BE2C (cell line): ENCODE measurements at regions not wholly inside any gene's neighbourhood (a gene's known extent, or its start where the extent isn't known, plus 50 kb on each side); places are given as distances from the start of the nearest gene placed in this dataset.

ENCODE experiments used
- DNase-seq: peaks from one replicate; pipeline ENCODE4 v3.0.0-alpha.2; 2020
- H3K27me3 ChIP-seq: fragments of 250-450 bp; sonication (Bioruptor Pico); 2 replicates; pipeline ENCODE4 v1.5.1; 2020; ENCODE audit warnings: mild to moderate bottlenecking
- H3K36me3 ChIP-seq: fragments of 250-450 bp; sonication (Bioruptor Pico); 2 replicates; pipeline ENCODE4 v1.5.1; 2020; ENCODE audit warnings: mild to moderate bottlenecking
- H3K4me1 ChIP-seq: fragments of 250-450 bp; sonication (Bioruptor Pico); 2 replicates; pipeline ENCODE4 v1.5.1; 2020
- H3K4me3 ChIP-seq: 2 replicates; pipeline ENCODE4 v1.5.1; 2011; ENCODE audit warnings: low read depth, low read length
- H3K9me3 ChIP-seq: fragments of 250-450 bp; sonication (Bioruptor Pico); 2 replicates; pipeline ENCODE4 v1.5.1; 2020
- TF ChIP-seq, protein P1 (sequence below): IDR thresholded peaks from 2 replicates; pipeline ENCODE4 v1.5.1; 2012; ENCODE audit warnings: mild to moderate bottlenecking, low read depth, low read length

DNA sequence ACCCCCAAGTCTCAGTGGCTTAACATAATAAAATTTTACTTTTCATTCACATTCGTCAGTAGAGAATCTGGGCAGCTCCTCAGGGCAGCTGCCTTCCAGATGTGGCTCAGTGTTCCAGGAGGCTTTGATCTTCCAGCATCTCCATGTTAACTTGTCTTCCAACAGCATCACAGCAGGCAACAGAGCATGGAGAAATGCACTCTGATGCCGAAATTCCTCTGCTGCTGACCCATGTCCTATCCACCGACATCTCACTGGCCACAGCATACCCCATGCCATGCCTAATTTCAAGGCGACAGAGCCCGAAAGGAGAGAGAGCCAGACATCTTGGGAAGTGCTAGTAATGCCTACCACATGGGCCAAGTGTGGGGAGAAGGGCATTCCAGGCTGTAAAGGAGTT lies 64.9 kb upstream of the MEDAG start:
- no peaks in the 10 kb centered on the region for H3K27me3 ChIP-seq
- no peaks in the 10 kb centered on the region for H3K9me3 ChIP-seq
- TF ChIP-seq, protein P1, sequence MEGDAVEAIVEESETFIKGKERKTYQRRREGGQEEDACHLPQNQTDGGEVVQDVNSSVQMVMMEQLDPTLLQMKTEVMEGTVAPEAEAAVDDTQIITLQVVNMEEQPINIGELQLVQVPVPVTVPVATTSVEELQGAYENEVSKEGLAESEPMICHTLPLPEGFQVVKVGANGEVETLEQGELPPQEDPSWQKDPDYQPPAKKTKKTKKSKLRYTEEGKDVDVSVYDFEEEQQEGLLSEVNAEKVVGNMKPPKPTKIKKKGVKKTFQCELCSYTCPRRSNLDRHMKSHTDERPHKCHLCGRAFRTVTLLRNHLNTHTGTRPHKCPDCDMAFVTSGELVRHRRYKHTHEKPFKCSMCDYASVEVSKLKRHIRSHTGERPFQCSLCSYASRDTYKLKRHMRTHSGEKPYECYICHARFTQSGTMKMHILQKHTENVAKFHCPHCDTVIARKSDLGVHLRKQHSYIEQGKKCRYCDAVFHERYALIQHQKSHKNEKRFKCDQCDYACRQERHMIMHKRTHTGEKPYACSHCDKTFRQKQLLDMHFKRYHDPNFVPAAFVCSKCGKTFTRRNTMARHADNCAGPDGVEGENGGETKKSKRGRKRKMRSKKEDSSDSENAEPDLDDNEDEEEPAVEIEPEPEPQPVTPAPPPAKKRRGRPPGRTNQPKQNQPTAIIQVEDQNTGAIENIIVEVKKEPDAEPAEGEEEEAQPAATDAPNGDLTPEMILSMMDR, result no peak
- no peaks in the 10 kb centered on the region for H3K36me3 ChIP-seq
- H3K4me1 ChIP-seq, result no peaks in the 10 kb centered on the region
- no peak for DNase-seq
- no peak overlapping the region for H3K4me3 ChIP-seq

- Histone ChIP-seq H3K4me3 (no peak overlapping the region), H3K4me1 (peaks cover 4% of the 10 kb centered on the region), H3K36me3 (no peaks in the 10 kb centered on the region), H3K9me3 (no peaks in the 10 kb centered on the region), H3K27me3 (no peaks in the 10 kb centered on the region)
- no peak for DNase-seq
- TF ChIP-seq, protein P1, result no peak
These were observed 62.5 kb upstream of the MEDAG start for GRCh38 chr13:30843548-30843947.

DNA sequence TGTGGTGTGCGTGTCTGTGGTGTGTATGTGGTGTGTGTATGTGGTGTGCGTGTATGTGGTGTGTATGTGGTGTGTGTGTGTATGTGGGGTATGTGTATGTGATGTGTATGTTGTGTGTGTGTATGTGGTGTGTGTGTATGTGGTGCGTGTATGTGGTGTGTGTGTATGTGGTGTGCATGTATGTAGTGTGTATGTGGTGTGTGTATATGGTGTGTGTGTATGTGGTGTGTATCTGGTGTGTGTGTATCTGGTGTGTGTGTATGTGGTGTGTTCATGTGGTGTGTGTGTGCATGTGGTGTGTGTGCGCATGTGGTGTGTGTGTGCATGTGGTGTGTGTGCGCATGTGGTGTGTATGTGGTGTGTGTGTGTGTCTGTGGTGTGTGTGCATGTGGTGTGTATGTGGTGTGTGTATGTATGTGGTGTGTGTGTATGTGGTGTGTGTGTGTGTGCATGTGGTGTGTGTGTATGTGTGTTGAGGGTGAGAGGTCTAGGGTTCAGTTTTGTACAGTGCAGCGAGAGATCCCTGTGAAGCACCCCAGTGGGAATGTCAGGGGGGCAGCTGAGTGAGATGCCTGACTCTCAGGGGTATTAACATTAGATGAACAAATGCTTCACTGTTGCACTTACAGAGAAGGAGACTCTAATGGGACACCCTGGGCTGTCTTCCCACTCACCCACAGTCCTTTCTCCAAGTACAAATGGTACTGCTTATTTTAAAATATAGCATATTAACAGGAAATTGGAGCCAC lies 61.3 kb upstream of the MEDAG start:
- no peaks in the 10 kb centered on the region for H3K27me3 ChIP-seq
- no peaks in the 10 kb centered on the region for H3K36me3 ChIP-seq
- no peak overlapping the region for H3K4me3 ChIP-seq
- H3K9me3 ChIP-seq, result no peaks in the 10 kb centered on the region
- TF ChIP-seq, protein P1, result no peak
- peaks cover 4% of the 10 kb centered on the region for H3K4me1 ChIP-seq
- no peak for DNase-seq

GRCh38 chr13:30845297-30846214 lies 60.5 kb upstream of the MEDAG start:
- no peak for DNase-seq
- Histone ChIP-seq H3K9me3 (no peaks in the 10 kb centered on the region), H3K27me3 (no peaks in the 10 kb centered on the region), H3K4me3 (no peak overlapping the region), H3K36me3 (no peaks in the 10 kb centered on the region), H3K4me1 (peaks cover 4% of the 10 kb centered on the region)
- TF ChIP-seq, protein P1, result no peak

- TF ChIP-seq, protein P1, result no peak
- no peaks in the 10 kb centered on the region for H3K9me3 ChIP-seq
- peaks cover 4% of the 10 kb centered on the region for H3K4me1 ChIP-seq
- H3K27me3 ChIP-seq, result no peaks in the 10 kb centered on the region
- no peak for DNase-seq
- no peak overlapping the region for H3K4me3 ChIP-seq
- H3K36me3 ChIP-seq, result no peaks in the 10 kb centered on the region
These were observed 59.8 kb upstream of the MEDAG start for GRCh38 chr13:30846311-30846710.

GRCh38 chr13:30846866-30847265 lies 59.2 kb upstream of the MEDAG start:
- no peak for DNase-seq
- Histone ChIP-seq H3K9me3 (no peaks in the 10 kb centered on the region), H3K27me3 (no peaks in the 10 kb centered on the region), H3K4me1 (peaks cover 4% of the 10 kb centered on the region), H3K36me3 (no peaks in the 10 kb centered on the region), H3K4me3 (no peak overlapping the region)
- TF ChIP-seq, protein P1, result no peak
